OCI-M1 (cell line): ENCODE measurements at regions not wholly inside any gene's neighbourhood (a gene's known extent, or its start where the extent isn't known, plus 50 kb on each side); places are given as distances from the start of the nearest gene placed in this dataset.

Source experiments
- DNase-seq: peaks from one replicate; lab custom pipeline; 2025; lab: John Stamatoyannopoulos, UW

GRCh38 chr5:173527671-173528070 lies 88.8 kb downstream of the BOD1 start:
- no peak for DNase-seq

- DNase-seq: no peak
Observed at GRCh38 chr5:173524136-173524535, 92.3 kb downstream of the BOD1 start.

- DNase-seq: no peak
Observed at GRCh38 chr5:173523388-173523787, 93.1 kb downstream of the BOD1 start.

- DNase-seq: no peak
Observed at GRCh38 chr5:173522518-173522917, 93.9 kb downstream of the BOD1 start.

GRCh38 chr5:173518856-173519255 lies 97.6 kb downstream of the BOD1 start:
- no peak for DNase-seq

GRCh38 chr5:173517648-173518047 lies 98.8 kb downstream of the BOD1 start:
- DNase-seq: no peak

- no peak for DNase-seq
Observed at GRCh38 chr5:173515526-173515925, 100.9 kb downstream of the BOD1 start.

- DNase-seq: no peak
Observed at GRCh38 chr5:173514661-173515060, 101.8 kb downstream of the BOD1 start.

- DNase-seq: no peak
Observed at GRCh38 chr5:173513521-173513991, 102.9 kb downstream of the BOD1 start.

- DNase-seq: no peak
Observed at GRCh38 chr5:173512637-173513435, 103.6 kb downstream of the BOD1 start.

- no peak for DNase-seq
Observed at GRCh38 chr5:173509060-173509459, 107.4 kb downstream of the BOD1 start.

- DNase-seq: no peak
Observed at GRCh38 chr5:173507171-173507570, 109.3 kb downstream of the BOD1 start.

GRCh38 chr5:173505634-173506033 lies 110.8 kb downstream of the BOD1 start:
- DNase-seq: no peak

GRCh38 chr5:173501922-173502321 lies 114.5 kb downstream of the BOD1 start:
- no peak for DNase-seq

GRCh38 chr5:173501271-173501670 lies 115.2 kb downstream of the BOD1 start:
- no peak for DNase-seq

- DNase-seq: no peak
Observed at GRCh38 chr5:173500213-173500560, 116.3 kb downstream of the BOD1 start.

GRCh38 chr5:173499471-173500212 lies 116.8 kb downstream of the BOD1 start:
- DNase-seq: no peak

- DNase-seq: no peak
Observed at GRCh38 chr5:173498739-173499470, 117.5 kb downstream of the BOD1 start.

- DNase-seq: no peak
Observed at GRCh38 chr5:173498286-173498685, 118.2 kb downstream of the BOD1 start.

- no peak for DNase-seq
Observed at GRCh38 chr5:173497685-173498084, 118.8 kb downstream of the BOD1 start.

GRCh38 chr5:173496883-173497255 lies 119.6 kb downstream of the BOD1 start:
- DNase-seq: no peak

- no peak for DNase-seq
Observed at GRCh38 chr5:173496129-173496882, 120.1 kb downstream of the BOD1 start.
